GM21737 (cell line): ENCODE measurements at regions not wholly inside any gene's neighbourhood (a gene's known extent, or its start where the extent isn't known, plus 50 kb on each side); places are given as distances from the start of the nearest gene placed in this dataset.
"Not testable (repeated sequence)": the region's sequence is repeated elsewhere in the genome, so short reads cannot be mapped to it uniquely, and the experiment has no call there.

Source experiments
- ATAC-seq: cut with Tn5 transposase; IDR thresholded peaks from one replicate; pipeline ENCODE4 v1.9.1; 2021; ENCODE audit warnings: mild to moderate bottlenecking, moderate library complexity; ENCODE audit not compliant: unreplicated experiment

GRCh38 chr6:98384801-98385200 is 449.6 kb upstream of the POU3F2 start:
- ATAC-seq = no peak

- no peak for ATAC-seq
Measured at GRCh38 chr6:98395610-98396166, 438.7 kb upstream of the POU3F2 start.

- no peak for ATAC-seq
Measured at GRCh38 chr6:98416027-98416426, 418.3 kb upstream of the POU3F2 start.

- not testable (repeated sequence) for ATAC-seq
Measured at GRCh38 chr6:98416497-98417158, 417.7 kb upstream of the POU3F2 start.

- ATAC-seq = peak; percentile 83
Measured at GRCh38 chr6:98433325-98434056, 400.9 kb upstream of the POU3F2 start.

GRCh38 chr6:98443633-98444032 is 390.7 kb upstream of the POU3F2 start:
- no peak for ATAC-seq

- no peak for ATAC-seq
Measured at GRCh38 chr6:98452685-98453084, 381.7 kb upstream of the POU3F2 start.

- no peak for ATAC-seq
Measured at GRCh38 chr6:98454809-98455322, 379.5 kb upstream of the POU3F2 start.

GRCh38 chr6:98458708-98459107 is 375.7 kb upstream of the POU3F2 start:
- ATAC-seq = no peak

GRCh38 chr6:98463038-98464000 is 371.1 kb upstream of the POU3F2 start:
- ATAC-seq = no peak

- ATAC-seq = no peak
Measured at GRCh38 chr6:98467091-98467490, 367.3 kb upstream of the POU3F2 start.

- no peak for ATAC-seq
Measured at GRCh38 chr6:98467902-98468301, 366.5 kb upstream of the POU3F2 start.

- ATAC-seq = no peak
Measured at GRCh38 chr6:98469141-98469540, 365.2 kb upstream of the POU3F2 start.

- no peak for ATAC-seq
Measured at GRCh38 chr6:98470821-98471220, 363.6 kb upstream of the POU3F2 start.

GRCh38 chr6:98471444-98471843 is 362.9 kb upstream of the POU3F2 start:
- no peak for ATAC-seq

- ATAC-seq = no peak
Measured at GRCh38 chr6:98477231-98477630, 357.1 kb upstream of the POU3F2 start.

GRCh38 chr6:98484696-98485095 is 349.7 kb upstream of the POU3F2 start:
- no peak for ATAC-seq

- no peak for ATAC-seq
Measured at GRCh38 chr6:98485593-98485992, 348.8 kb upstream of the POU3F2 start.

GRCh38 chr6:98486057-98486456 is 348.3 kb upstream of the POU3F2 start:
- ATAC-seq = no peak

- ATAC-seq = no peak
Measured at GRCh38 chr6:98487612-98488011, 346.8 kb upstream of the POU3F2 start.
